ENCODE measurements at regions not wholly inside any gene's neighbourhood (a gene's known extent, or its start where the extent isn't known, plus 50 kb on each side); places are given as distances from the start of the nearest gene placed in this dataset.

- no peak for DNase-seq (ENCODE audit: low read depth)
Observed at GRCh38 chr3:106261915-106262683, 393.3 kb upstream of the CBLB start.

GRCh38 chr3:106263011-106263410 is 394.2 kb upstream of the CBLB start:
- no peak for DNase-seq (ENCODE audit: low read depth)

- DNase-seq (ENCODE audit: low read depth) = no peak
Observed at GRCh38 chr3:106263546-106263945, 394.7 kb upstream of the CBLB start.

GRCh38 chr3:106265704-106266103 is 396.9 kb upstream of the CBLB start:
- no peak for DNase-seq (ENCODE audit: low read depth)

- no peak for DNase-seq (ENCODE audit: low read depth)
Observed at GRCh38 chr3:106268696-106269095, 399.9 kb upstream of the CBLB start.

- DNase-seq (ENCODE audit: low read depth) = no peak
Observed at GRCh38 chr3:106272302-106272701, 403.5 kb upstream of the CBLB start.

- DNase-seq (ENCODE audit: low read depth) = peak; percentile 54
Observed at GRCh38 chr3:106275592-106275991, 406.8 kb upstream of the CBLB start.

- no peak for DNase-seq (ENCODE audit: low read depth)
Observed at GRCh38 chr3:106276151-106276550, 407.3 kb upstream of the CBLB start.

- no peak for DNase-seq (ENCODE audit: low read depth)
Observed at GRCh38 chr3:106276755-106277612, 408.2 kb upstream of the CBLB start.

GRCh38 chr3:106277731-106278130 is 408.9 kb upstream of the CBLB start:
- peak; percentile 89 for DNase-seq (ENCODE audit: low read depth)

- no peak for DNase-seq (ENCODE audit: low read depth)
Observed at GRCh38 chr3:106281221-106281620, 412.4 kb upstream of the CBLB start.

GRCh38 chr3:106282943-106283342 is 414.1 kb upstream of the CBLB start:
- DNase-seq (ENCODE audit: low read depth) = peak; percentile 94

- DNase-seq (ENCODE audit: low read depth) = no peak
Observed at GRCh38 chr3:106288781-106289180, 420.0 kb upstream of the CBLB start.

- no peak for DNase-seq (ENCODE audit: low read depth)
Observed at GRCh38 chr3:106290304-106290997, 421.6 kb upstream of the CBLB start.

GRCh38 chr3:106293161-106293560 is 424.3 kb upstream of the CBLB start:
- DNase-seq (ENCODE audit: low read depth) = no peak

- DNase-seq (ENCODE audit: low read depth) = no peak
Observed at GRCh38 chr3:106294121-106294520, 425.3 kb upstream of the CBLB start.

- DNase-seq (ENCODE audit: low read depth) = peak; percentile 96
Observed at GRCh38 chr3:106296062-106296461, 427.2 kb upstream of the CBLB start.

- DNase-seq (ENCODE audit: low read depth) = peak; percentile 24
Observed at GRCh38 chr3:106299300-106300098, 430.7 kb upstream of the CBLB start.

GRCh38 chr3:106302451-106303221 is 433.8 kb upstream of the CBLB start:
- peak; percentile 30 for DNase-seq (ENCODE audit: low read depth)

- DNase-seq (ENCODE audit: low read depth) = no peak
Observed at GRCh38 chr3:106303766-106304165, 435.0 kb upstream of the CBLB start.

GRCh38 chr3:106305127-106305526 is 436.3 kb upstream of the CBLB start:
- no peak for DNase-seq (ENCODE audit: low read depth)
